ENCODE measurements at regions not wholly inside any gene's neighbourhood (a gene's known extent, or its start where the extent isn't known, plus 50 kb on each side); places are given as distances from the start of the nearest gene placed in this dataset.

DNA sequence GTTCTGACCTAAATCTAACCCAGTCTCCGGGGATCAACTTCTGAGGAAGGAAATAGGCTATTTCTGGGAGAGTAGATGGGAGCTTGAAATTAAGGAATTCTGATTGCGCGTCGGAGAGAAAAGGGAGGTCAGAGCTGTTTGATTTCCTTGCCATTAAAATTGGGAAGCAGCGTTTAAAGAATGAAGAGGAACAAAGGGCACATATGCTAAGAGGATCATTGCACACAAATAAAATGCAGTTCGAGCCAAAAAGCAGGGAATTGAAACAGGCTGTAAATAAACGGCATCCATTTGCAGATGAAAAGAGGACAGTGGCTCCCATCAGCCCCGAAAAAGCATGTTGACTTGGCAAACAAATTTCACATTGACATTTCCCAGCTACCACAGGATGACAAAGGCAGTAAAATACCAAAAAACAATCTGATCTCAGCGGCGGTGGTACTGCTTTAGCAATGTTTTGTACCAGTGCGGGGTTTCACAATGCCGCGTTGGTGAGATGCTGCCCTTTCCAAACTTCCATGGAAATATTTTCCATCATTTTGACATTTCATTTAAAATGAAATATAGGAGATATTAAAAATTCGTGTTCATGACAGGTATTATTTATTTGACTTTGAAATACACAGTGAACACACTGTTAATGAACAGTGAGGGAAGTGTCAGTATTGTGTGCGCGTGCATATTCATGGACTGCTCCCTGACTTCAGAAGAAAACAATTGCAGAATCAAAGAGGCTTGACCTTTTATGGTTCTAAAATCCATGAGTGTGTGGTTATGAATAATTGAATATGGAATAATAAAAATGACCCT is 108.8 kb downstream of the SQOR start:
- peak; percentile 17 for DNase-seq

GRCh38 chr15:45744236-45744589 is 109.4 kb downstream of the SQOR start:
- no peak for DNase-seq

DNA sequence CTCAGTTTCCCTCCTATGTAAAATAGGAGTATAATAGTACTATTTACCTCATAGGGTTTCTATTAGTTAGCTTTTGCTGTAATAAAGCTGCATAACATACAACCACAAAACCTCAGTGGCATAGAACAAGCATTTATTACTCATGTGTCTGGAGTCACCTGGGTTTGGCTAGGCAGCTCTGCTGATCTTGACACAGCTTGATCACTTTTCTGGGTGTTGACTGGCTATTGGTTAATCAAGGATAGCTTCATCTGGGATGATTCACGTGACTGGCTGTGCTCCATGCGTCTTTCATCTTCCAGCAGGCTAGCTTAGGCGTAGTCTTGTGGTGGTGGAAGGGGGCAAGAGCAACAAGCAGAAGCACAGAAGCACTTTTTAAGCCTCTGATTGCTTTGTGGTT is 112.6 kb downstream of the SQOR start:
- DNase-seq, result no peak

DNA sequence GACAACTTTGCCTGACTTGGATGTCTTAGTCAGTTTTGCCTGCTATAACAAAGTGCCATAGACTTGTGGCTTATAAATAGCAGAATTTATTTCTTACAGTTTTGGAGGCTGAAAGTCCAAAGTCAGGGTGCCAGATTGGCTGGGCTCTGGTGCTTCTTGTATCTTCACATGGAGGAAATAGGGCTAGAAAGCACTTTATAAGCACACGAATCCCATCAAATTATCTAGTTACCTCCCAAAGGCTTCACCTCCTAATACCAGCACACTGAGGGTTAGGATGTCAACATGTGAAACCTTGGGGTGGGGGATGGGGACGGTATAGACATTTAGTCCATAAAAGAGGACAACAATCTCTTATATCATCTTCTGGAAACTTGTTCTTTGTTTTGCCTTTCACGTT is 116.8 kb downstream of the SQOR start:
- no peak for DNase-seq

DNA sequence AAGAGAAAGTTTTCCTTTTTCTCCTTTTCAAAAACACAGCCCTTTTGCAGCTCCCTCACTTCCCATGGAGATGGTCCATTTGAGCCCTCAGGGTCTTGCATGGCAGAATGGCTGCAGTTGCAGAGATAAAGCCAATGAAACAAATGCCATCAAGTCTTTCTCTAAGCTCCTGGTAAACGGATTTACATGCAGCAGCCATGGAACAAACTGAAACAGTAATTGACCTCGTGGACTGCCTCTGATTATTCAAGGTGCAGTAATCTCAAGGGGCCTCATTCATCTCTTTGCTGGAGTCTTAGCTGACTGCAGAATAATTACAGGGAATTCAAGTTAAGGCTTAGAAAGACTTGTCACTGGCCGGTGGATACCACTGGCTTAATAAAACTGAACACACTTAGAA is 125.1 kb downstream of the SQOR start:
- DNase-seq, result no peak

DNA sequence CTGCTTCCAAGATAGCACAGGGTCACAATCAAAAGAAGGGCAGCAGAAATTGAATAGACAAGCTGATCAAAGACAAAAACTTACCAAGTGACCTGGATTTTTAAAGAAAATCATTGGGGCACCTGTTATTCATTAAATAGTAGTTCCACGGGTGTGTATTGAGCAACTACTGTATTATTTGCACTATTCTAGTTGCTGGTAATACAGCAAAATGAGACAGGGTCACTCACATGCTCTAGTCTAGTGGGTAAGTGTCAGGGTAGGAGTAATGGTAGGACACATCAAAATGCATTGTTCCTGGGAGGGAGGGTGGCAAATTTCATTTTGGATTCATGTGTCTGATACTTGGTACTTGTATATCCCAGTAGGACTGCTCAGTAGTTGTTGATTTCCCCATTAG is 127.9 kb downstream of the SQOR start:
- no peak for DNase-seq

DNA sequence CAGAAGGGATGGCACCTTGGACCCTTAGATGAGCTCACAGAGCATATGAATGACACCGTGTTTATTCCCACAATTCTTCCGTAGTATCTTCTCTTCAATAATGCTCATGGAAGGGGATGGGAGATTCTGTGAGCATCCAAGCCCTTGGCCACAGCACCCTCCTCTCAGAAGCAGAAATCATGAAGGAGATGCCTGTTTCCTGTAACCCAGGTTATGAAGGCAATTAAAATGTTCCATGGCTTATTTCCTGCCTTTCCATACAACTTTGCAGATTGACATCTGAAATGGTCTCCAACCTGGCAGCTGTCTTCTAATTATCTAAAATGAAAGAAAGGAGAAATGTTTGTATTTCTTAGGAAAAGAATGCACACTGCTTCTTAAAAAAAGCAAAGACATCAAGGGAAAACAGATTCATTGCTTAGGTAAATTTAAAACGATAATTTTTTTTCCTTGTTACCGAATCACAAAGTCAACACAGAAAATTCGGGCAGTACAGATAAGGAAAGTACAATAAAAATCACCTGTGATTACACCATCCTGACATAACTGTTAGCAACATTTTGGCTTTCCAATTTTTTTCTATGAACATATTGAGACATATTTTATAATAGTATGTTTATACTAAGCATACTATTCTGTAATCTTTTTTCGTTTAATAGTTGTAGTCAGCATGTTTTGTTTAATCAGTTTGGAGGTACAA is 128.5 kb downstream of the SQOR start:
- DNase-seq, result no peak

- DNase-seq, result no peak
Measured at GRCh38 chr15:45773149-45773548, 138.3 kb downstream of the SQOR start.

- DNase-seq, result no peak
Measured at GRCh38 chr15:45776772-45777171, 141.9 kb downstream of the SQOR start.

GRCh38 chr15:45777781-45778180 is 143.0 kb downstream of the SQOR start:
- DNase-seq, result peak; percentile 6

GRCh38 chr15:45780352-45780751 is 145.5 kb downstream of the SQOR start:
- DNase-seq, result no peak

- DNase-seq, result no peak
Measured at GRCh38 chr15:45784656-45785055, 149.8 kb downstream of the SQOR start.

- no peak for DNase-seq
Measured at GRCh38 chr15:45785897-45786296, 151.1 kb downstream of the SQOR start.

DNA sequence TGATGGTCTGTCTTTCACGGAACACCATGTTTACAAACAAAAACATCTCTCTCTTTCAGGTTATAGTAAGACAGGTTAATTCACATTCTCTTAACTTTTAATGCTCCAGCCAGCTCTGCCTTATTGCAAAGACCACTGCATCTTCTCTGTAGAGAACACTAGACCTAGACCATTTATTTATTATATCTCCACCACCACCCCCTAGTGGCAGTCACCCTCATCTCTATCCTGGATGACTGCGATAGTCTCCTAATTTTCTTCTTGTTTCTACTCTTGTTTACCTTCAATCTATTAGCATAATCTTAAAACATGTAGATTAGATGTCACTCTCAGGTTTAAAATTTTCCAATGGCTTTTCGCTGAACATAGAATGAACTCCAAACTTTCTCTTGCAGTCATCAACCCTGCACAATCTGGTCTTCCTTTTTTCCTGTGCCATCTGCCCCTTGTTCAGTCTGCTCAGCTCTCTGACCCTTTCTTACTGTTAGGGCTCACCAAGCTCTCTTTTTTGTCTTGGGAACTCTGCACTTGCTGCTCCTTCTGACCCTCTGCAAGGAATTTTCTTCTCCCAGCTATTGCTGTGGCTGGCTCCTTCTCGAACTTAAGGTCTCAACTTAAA is 155.6 kb downstream of the SQOR start:
- peak; percentile 12 for DNase-seq

DNA sequence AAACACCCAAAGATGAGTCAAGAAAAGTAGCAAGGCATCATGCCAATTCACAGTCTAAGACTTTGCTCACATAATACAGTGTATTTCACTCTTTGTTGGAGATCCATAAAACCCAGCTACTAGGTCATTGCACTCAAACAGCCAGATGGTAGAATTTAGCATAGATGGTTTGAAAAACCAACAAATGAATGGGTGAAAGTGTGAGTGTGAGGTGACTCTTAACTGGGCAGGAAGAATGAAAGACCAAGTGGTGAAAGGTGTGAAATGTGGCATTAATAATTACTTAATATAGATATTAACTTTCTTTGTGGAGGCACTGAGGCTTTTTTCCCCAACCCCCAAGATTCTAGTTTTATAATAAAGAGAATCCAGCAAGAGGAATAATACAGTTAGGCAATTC is 159.5 kb downstream of the SQOR start:
- DNase-seq, result no peak

GRCh38 chr15:45794712-45795439 is 160.0 kb downstream of the SQOR start:
- DNase-seq, result no peak

GRCh38 chr15:45795440-45796069 is 160.7 kb downstream of the SQOR start:
- DNase-seq, result peak; percentile 68

DNA sequence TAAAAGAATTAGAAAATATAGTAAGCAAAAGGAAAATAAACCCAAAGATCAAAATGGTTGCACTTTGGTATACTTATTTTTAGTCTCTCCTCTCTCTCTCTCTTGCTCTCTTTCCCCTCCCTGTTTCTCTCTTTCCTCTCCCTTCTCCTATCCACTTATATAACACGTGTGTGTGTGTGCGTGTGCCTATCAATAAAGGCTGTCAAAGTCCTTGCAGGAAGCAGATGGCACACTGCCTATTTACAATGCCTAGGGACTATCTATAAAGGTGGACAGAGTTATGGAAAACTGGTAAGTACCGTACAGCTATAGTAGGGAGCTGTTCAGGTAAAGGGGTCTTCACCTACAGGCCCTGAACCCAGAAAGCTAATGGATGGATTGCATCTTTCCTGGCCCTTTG is 161.6 kb downstream of the SQOR start:
- DNase-seq, result peak; percentile 39

DNA sequence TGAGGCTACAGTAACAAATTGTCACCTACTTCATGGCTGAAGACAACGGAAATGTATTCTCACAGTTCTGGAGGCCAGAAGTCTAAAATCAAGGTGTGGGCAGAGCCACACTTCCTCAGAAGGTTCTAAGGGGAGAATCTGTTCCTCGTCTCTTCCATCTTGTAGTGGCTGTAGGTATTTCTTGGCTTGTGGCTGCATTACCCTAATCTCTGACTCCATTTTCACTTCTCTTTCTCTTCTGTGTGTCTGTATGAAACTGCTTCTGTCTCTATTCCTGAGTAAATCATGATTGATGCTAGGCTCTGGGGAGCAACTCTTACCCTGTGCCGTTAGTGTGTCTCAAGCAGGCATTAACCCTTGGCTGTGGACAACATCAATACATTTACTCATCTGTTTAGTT is 164.7 kb downstream of the SQOR start:
- DNase-seq, result no peak

DNA sequence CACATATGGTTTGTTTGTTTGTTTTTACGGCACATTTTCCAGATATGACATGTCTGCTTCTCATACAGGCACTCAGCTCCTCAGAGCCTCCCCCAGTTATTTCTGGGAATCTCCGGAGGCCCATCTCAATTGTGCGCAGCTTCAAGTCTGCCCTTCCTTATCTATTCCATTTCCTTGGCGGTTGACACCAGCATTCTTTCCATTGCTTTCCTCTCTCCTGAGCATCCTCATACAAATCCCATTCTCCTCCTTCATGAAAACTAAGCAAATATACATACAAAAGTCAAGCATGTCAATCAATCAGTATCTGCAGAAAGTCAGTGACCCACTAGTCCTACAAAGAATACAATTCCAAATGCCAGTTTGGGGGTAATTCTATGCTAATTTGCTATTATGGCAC is 166.7 kb downstream of the SQOR start:
- DNase-seq, result peak; percentile 42

DNA sequence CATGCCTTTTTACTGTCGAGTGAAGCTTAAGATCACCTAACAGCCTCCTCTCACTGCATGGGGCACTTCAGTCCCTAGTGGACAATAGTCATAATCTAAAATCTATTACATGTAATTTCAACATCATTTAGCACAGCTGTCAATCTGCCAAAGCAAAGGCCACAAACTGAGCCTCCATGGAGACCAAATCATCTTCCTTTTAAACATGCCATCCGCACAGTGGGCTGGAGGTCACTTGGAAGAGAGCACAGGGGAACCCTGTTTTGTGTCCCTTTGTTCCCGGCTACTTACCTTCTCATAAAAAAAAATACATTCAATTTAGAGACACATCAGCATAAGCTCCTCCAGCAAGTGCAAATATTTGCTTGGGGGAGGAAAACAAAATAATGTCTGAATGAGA is 167.3 kb downstream of the SQOR start:
- peak; percentile 94 for DNase-seq

DNA sequence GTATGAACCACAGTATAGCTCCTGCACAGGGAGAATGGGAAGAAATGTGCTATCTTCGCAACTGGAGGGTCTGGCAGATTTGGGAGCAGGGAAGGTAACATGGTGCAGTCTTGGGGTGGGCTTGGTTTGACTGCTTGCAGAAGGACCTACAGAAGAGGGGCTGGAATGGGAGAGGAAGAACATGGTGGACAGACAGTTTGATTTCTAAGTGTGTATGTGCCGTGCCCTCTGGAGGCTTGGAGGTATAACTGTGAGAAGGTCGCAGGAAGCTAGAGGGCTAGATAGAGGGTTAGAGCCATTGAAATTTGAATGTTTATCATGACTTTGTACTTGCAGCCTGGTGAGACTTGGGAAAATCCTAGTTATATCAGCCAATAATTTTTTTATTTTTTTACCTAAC is 169.2 kb downstream of the SQOR start:
- DNase-seq, result no peak

DNA sequence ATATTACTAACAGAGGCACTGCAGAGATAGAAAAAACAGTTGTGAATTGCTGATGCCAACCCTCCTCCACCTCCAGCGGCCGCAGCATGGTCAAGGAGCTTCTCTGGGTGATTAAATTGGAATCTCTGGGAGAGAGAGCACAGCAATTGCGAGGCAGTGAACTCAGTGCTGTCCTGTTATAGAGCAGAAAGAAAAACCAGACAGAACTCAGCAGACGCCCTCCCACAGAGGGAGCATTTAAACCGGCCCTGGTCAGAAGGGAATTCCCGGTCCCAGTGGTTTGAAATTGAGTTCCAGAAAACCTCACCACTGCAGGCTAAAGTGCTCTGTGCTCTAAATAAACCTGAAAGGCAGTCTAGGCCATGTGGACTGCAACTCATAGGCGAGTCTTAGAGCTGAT is 175.4 kb downstream of the SQOR start:
- DNase-seq, result no peak

Data from NCI-H345 (cell line).